ENCODE measurements at regions not wholly inside any gene's neighbourhood (a gene's known extent, or its start where the extent isn't known, plus 50 kb on each side); places are given as distances from the start of the nearest gene placed in this dataset.
"Not testable (repeated sequence)": the region's sequence is repeated elsewhere in the genome, so short reads cannot be mapped to it uniquely, and the experiment has no call there.

DNA sequence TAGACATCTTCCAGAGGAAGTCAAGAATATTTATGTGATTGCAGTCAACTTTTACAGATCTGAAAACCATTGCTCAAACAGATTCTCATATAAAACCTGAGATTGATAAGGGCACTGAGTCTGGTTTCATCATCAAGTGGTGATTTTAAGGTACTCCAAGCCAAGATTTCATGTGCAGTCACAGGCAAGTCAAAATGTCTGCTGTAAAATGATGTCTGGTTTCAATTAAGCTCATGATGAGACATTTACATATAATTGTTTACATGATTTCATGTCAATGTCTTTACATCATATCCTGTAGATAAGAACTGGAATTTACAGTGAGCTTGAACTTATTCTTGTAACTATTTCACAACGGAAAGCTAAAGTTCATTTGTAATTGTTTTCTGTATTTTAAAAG, 1215.5 kb downstream of the ROBO2 start:
- H3K9me3 Mint-ChIP-seq (ENCODE audit: unreplicated experiment): no peaks in the 10 kb centered on the region
- no peaks in the 10 kb centered on the region for H3K4me1 Mint-ChIP-seq (ENCODE audit: low read depth, unreplicated experiment)
- no peak for DNase-seq
- TF ChIP-seq, protein P1, sequence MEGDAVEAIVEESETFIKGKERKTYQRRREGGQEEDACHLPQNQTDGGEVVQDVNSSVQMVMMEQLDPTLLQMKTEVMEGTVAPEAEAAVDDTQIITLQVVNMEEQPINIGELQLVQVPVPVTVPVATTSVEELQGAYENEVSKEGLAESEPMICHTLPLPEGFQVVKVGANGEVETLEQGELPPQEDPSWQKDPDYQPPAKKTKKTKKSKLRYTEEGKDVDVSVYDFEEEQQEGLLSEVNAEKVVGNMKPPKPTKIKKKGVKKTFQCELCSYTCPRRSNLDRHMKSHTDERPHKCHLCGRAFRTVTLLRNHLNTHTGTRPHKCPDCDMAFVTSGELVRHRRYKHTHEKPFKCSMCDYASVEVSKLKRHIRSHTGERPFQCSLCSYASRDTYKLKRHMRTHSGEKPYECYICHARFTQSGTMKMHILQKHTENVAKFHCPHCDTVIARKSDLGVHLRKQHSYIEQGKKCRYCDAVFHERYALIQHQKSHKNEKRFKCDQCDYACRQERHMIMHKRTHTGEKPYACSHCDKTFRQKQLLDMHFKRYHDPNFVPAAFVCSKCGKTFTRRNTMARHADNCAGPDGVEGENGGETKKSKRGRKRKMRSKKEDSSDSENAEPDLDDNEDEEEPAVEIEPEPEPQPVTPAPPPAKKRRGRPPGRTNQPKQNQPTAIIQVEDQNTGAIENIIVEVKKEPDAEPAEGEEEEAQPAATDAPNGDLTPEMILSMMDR (IDR thresholded peaks at IDR 0.05; ENCODE audit: partially characterized antibody, unreplicated experiment): no peak
- H3K36me3 Mint-ChIP-seq (ENCODE audit: unreplicated experiment): no peaks in the 10 kb centered on the region
- no peak overlapping the region for H3K4me3 Mint-ChIP-seq (ENCODE audit: unreplicated experiment)
- H3K27ac Mint-ChIP-seq (ENCODE audit: unreplicated experiment): no peak overlapping the region
- H3K27me3 Mint-ChIP-seq (ENCODE audit: unreplicated experiment): no peaks in the 10 kb centered on the region

DNA sequence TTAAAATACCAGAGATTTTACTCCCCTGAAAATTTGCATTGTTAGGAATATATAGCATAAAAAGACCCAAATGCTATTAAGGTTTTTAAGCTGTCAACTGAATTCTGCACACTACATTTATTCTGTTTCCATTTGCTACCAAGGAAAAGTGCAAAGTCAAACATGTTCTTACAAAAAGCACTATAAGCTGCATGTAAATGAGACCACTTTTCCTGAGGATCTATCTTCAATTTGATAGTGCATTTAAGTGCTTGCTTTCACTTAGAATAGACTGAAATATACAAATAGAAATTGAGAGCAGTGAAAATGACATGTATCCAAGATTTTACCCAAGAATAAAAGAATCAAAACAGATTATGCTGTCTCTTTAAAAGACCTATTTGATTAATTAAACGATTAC, 1216.2 kb downstream of the ROBO2 start:
- H3K9me3 Mint-ChIP-seq (ENCODE audit: unreplicated experiment): no peaks in the 10 kb centered on the region
- H3K4me1 Mint-ChIP-seq (ENCODE audit: low read depth, unreplicated experiment): no peaks in the 10 kb centered on the region
- H3K27ac Mint-ChIP-seq (ENCODE audit: unreplicated experiment): no peak overlapping the region
- TF ChIP-seq, protein P1 (IDR thresholded peaks at IDR 0.05; ENCODE audit: partially characterized antibody, unreplicated experiment): no peak
- no peaks in the 10 kb centered on the region for H3K27me3 Mint-ChIP-seq (ENCODE audit: unreplicated experiment)
- H3K36me3 Mint-ChIP-seq (ENCODE audit: unreplicated experiment): no peaks in the 10 kb centered on the region
- DNase-seq: no peak
- H3K4me3 Mint-ChIP-seq (ENCODE audit: unreplicated experiment): no peak overlapping the region

DNA sequence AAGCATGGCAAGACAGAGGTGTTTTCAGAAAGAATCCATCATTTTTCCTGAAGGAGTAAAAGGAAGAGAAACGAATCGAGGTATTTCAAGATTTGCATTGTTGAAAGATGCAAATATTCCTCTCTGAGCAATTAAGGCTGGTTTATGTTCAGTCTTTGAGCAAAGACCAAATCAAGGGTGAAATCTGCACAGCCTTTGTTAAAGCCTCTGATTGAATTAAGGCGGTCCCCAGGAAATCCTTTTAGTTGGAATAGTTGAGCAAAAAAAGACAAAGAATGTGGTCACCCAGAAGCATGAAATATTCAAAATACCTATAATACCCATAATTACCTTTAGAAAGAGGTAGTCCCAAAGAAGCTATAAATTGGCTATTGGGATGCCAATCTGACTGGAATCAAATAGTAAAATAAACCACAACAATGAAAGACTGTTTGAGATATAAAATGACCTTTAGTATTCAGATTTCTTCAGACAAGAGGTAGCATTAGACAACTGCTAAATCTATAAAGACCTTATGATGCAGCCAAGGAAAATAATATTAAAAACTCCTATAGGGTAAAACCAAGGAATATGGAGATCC, 1218.1 kb downstream of the ROBO2 start:
- no peaks in the 10 kb centered on the region for H3K27me3 Mint-ChIP-seq (ENCODE audit: unreplicated experiment)
- no peak overlapping the region for H3K27ac Mint-ChIP-seq (ENCODE audit: unreplicated experiment)
- H3K4me3 Mint-ChIP-seq (ENCODE audit: unreplicated experiment): no peak overlapping the region
- no peaks in the 10 kb centered on the region for H3K9me3 Mint-ChIP-seq (ENCODE audit: unreplicated experiment)
- TF ChIP-seq, protein P1 (IDR thresholded peaks at IDR 0.05; ENCODE audit: partially characterized antibody, unreplicated experiment): no peak
- H3K4me1 Mint-ChIP-seq (ENCODE audit: low read depth, unreplicated experiment): no peaks in the 10 kb centered on the region
- DNase-seq: no peak
- H3K36me3 Mint-ChIP-seq (ENCODE audit: unreplicated experiment): no peaks in the 10 kb centered on the region

DNA sequence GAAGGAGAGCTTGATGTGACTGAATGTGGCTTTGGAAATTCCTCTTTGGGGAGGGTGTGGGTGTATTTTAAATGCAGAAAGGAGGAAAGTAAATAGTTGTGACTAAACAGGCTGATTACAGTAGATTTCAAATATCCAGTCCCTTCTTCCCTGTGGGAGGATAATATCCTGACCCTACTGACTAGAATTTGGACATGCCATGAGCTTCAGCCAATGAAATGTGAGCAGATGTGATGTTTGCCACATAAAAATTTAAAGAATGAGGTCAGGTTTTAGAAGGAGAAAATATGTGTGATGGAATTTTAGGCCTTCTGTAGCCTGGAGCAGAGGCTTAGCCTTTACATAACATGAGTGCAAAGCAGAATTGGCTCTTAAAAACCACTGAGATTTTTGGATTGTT, 1218.9 kb downstream of the ROBO2 start:
- no peak overlapping the region for H3K27ac Mint-ChIP-seq (ENCODE audit: unreplicated experiment)
- no peak for DNase-seq
- no peaks in the 10 kb centered on the region for H3K27me3 Mint-ChIP-seq (ENCODE audit: unreplicated experiment)
- TF ChIP-seq, protein P1 (IDR thresholded peaks at IDR 0.05; ENCODE audit: partially characterized antibody, unreplicated experiment): no peak
- no peak overlapping the region for H3K4me3 Mint-ChIP-seq (ENCODE audit: unreplicated experiment)
- H3K36me3 Mint-ChIP-seq (ENCODE audit: unreplicated experiment): no peaks in the 10 kb centered on the region
- H3K4me1 Mint-ChIP-seq (ENCODE audit: low read depth, unreplicated experiment): no peaks in the 10 kb centered on the region
- H3K9me3 Mint-ChIP-seq (ENCODE audit: unreplicated experiment): no peaks in the 10 kb centered on the region

DNA sequence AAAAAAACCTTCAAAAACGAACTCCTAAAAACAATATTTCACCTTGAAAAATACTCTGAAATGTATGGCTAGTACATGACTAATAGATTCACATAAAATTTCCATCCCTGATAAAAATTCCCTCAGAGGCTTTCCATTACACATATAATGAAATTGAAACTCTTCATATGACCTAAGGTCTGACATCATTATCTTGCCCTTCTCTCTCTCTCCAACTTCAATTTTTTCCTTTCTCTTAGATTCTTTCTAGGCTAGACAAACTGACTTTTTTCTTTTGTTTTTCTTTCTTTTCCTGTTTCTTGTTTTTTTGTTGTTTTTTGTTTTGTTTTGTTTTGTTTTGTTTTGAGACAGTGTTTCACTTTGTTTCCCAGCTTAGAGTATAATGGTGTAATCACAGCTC, 1220.5 kb downstream of the ROBO2 start:
- TF ChIP-seq, protein P1 (IDR thresholded peaks at IDR 0.05; ENCODE audit: partially characterized antibody, unreplicated experiment): no peak
- Mint-ChIP-seq H3K27ac (ENCODE audit: unreplicated experiment) (no peak overlapping the region), H3K27me3 (ENCODE audit: unreplicated experiment) (no peaks in the 10 kb centered on the region), H3K4me3 (ENCODE audit: unreplicated experiment) (no peak overlapping the region), H3K36me3 (ENCODE audit: unreplicated experiment) (no peaks in the 10 kb centered on the region), H3K9me3 (ENCODE audit: unreplicated experiment) (no peaks in the 10 kb centered on the region), H3K4me1 (ENCODE audit: low read depth, unreplicated experiment) (no peaks in the 10 kb centered on the region)
- DNase-seq: no peak

DNA sequence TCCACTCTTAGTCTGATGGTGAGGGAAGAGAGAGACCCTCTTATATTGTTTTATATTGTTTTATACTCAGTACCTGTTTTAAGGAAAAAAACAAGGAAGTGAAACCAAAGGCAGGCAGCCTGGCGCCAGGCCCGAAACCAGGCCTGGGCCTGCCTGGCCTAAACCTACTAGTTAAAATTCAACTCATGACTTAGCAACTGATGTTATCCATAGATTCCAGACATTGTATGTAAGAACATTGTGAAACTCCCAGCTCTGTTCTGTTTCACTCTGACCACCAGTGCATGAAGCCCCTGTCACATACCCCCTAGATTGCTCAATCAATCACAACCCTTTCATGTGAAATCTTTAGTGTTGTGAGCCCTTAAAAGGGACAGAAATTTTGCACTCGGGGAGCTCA, 1226.7 kb downstream of the ROBO2 start:
- H3K4me3 Mint-ChIP-seq (ENCODE audit: unreplicated experiment): not testable (repeated sequence)

More for the DNA sequence above, 1226.7 kb downstream of the ROBO2 start:
- H3K36me3 Mint-ChIP-seq (ENCODE audit: unreplicated experiment); H3K9me3 Mint-ChIP-seq (ENCODE audit: unreplicated experiment); H3K27me3 Mint-ChIP-seq (ENCODE audit: unreplicated experiment); DNase-seq; H3K27ac Mint-ChIP-seq (ENCODE audit: unreplicated experiment); H3K4me1 Mint-ChIP-seq (ENCODE audit: low read depth, unreplicated experiment): not testable (repeated sequence)
